HEK293T (cell line): ENCODE measurements at regions not wholly inside any gene's neighbourhood (a gene's known extent, or its start where the extent isn't known, plus 50 kb on each side); places are given as distances from the start of the nearest gene placed in this dataset.

Experiments
- ARNT ChIP-seq: fragments of 450-650 bp; IDR thresholded peaks from 2 replicates; pipeline ENCODE4 v1.6.1; 2017; ENCODE audit warnings: mild to moderate bottlenecking
- ELF4 ChIP-seq: fragments of 450-650 bp; IDR thresholded peaks from 2 replicates; pipeline ENCODE4 v1.6.1; 2017; ENCODE audit warnings: antibody characterized with exemption
- FOXA1 ChIP-seq: fragments of 450-650 bp; IDR thresholded peaks from 2 replicates; pipeline ENCODE4 v1.6.1; 2016; ENCODE audit warnings: mild to moderate bottlenecking
- NFRKB ChIP-seq: fragments of 450-650 bp; IDR thresholded peaks from 2 replicates; pipeline ENCODE4 v1.6.1; 2016; ENCODE audit warnings: mild to moderate bottlenecking, moderate library complexity
- SP1 ChIP-seq: fragments of 450-650 bp; IDR thresholded peaks from 2 replicates; pipeline ENCODE4 v1.6.1; 2017
- SUZ12 ChIP-seq: fragments of 450-650 bp; IDR thresholded peaks from 2 replicates; pipeline ENCODE4 v1.6.1; 2016; ENCODE audit warnings: mild to moderate bottlenecking

- no peak for TF ChIP-seq SUZ12
- TF ChIP-seq SP1 = no peak
- no peak for TF ChIP-seq ELF4
- no peak for TF ChIP-seq FOXA1
- TF ChIP-seq NFRKB = no peak
- no peak for TF ChIP-seq ARNT
Measured at GRCh38 chr7:124651136-124651535, 114.5 kb downstream of the GPR37 start.
